Right renal pelvis (tissue), 4 donors: ENCODE measurements at regions not wholly inside any gene's neighbourhood (a gene's known extent, or its start where the extent isn't known, plus 50 kb on each side); places are given as distances from the start of the nearest gene placed in this dataset.
"Not testable (repeated sequence)": the region's sequence is repeated elsewhere in the genome, so short reads cannot be mapped to it uniquely, and the experiment has no call there.

Source experiments
- DNase-seq, 4 donors: peaks; one replicate each; pipeline ENCODE4 v3.0.0-alpha.2; 2013; ENCODE audit warnings: low read depth in 4 of 4, low spot score in 3 of 4, missing footprints in 1 of 4

DNA sequence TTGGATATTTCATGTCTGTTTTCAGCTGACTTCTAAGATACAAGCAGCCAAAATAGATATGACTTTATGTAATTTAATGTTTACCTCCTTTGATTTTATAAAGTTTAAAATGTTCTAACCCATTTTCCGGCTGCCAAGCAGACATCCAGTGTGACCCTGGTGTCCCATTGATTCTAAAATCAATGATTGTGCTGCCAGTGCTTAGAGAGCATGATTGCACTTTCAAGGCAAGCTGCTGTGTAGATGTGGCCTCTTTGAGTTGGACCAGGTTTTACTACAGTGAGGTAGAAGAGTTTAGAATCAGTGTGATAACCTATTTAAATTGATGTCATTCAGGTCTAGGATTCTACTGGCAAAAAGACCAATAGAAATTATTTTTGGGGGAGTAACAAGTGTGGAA is 730.9 kb downstream of the STPG2 start:
- no peak for DNase-seq

DNA sequence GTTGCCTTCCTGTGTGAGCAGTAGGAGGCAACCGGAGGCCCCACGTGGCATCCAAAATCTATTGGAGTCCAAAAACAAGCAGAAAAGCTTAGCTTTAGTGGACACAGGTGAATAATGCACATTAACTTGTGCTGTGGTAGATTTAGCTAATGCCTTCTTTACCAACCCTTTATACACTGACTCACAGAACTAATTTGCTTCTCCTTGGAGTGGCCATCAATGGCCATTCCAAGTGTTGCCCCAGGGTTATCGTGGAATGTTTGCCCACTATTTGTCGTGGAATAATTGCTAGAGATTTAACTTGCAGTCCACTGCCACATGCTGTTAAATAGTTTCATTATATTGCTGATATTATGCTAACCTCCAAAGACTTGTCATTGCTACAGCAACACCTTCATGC is 729.1 kb downstream of the STPG2 start:
- DNase-seq: no peak

DNA sequence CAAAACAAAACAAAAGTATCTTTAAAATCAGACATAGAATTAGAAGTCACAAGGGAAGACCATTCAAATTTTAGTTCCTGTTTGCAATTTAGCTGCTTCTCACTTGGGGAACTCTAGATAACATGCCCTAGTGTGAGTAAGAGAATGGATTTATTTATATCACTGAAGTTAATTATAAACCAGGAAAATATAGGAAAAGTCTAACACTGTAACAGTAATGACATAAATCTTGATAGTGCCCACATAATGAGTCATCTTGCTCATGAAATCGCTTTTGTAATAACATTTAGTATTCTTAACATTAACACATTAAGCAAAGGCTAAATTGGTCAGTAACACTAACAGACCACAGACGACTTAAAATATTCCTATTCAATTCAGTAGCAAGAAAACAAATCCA is 710.7 kb downstream of the STPG2 start:
- no peak for DNase-seq

DNA sequence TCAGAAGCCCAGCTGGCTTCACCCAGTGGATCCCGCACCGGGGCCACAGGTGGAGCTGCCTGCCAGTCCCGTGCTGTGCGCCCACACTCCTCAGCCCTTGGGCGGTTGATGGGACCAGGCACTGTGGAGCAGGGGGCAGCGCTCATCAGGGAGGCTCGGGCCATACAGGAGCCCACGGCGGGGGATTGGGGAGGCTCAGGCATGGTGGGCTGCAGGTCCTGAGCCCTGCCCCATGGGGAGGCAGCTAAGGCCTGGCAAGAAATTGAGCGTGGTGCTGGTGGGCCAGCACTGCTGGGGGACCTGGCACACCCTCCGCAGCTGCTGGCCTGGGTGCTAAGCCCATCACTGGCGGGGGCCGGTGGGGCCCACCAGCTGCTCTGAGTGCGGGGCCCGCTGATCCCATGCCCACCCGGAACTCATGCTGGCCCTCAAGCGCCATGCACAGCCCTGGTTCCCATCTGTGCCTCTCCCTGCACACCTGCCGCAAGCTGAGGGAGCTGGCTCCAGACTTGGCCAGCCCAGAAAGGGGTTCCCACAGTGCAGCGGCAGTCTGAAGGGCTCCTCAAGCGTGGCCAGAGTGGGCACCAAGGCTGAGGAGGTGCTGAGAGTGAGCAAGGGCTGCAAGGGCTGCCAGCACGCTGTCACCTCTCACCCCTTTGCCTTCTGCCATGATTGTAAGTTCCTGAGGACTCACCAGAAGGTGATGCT is 705.1 kb downstream of the STPG2 start:
- not testable (repeated sequence) for DNase-seq

DNA sequence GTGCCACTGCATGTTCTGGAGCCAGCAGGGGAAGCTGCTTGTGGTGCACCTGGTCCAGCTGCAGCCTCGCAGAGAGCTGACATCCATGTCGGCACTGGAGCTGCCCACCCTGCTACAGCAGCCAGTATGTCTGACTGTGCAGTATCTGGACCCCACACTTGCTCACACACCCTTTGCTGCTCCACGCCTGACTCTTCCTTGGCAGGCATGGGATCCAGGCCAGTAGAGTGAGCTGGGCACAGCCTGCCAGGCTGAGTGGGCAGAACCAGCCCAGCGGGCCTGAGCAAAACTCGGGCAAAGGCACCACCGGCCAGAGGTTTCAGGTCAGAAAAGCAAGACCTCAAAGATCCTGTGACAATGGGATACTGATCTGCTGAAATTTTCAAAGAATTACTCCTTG is 690.1 kb downstream of the STPG2 start:
- no peak for DNase-seq

DNA sequence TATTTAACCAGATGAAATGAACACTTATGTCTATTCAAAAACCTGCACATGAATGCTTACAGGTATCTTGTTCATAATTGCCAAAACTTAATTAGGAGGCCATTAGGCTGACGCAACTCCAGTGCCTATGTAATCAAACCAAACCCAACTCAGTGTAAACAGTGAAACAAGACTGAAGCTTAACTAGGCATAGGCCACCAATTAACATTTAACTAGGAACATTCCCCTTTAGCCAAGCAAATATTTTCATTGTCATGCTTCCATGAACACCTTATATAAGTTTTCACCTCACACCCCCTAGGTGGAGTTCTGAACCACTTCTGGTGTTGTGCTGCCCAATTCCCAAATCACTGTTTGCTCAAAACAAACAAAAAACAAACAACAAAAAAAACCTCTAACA is 686.0 kb downstream of the STPG2 start:
- DNase-seq: peak in 3 of 4 donors; percentile 5 to 22 (median 14)

DNA sequence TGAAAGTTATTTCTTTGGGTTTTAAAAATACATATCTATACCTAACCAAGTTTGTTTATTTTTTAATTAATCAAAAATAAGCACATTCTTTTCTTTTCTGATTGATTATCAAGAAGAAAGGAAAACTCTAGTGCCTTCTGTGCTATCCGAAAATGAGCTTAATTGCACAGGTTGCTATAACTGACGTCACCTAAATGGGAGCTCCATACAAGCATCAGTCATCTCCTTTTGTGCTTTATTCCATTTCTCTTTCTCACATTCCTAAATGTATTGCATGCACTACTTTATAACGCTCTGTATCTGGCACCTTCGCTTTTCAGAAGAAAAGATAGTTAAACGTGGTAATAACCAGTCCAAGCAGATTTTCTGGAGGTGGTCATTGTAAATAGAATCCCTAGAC is 675.0 kb downstream of the STPG2 start:
- no peak for DNase-seq

DNA sequence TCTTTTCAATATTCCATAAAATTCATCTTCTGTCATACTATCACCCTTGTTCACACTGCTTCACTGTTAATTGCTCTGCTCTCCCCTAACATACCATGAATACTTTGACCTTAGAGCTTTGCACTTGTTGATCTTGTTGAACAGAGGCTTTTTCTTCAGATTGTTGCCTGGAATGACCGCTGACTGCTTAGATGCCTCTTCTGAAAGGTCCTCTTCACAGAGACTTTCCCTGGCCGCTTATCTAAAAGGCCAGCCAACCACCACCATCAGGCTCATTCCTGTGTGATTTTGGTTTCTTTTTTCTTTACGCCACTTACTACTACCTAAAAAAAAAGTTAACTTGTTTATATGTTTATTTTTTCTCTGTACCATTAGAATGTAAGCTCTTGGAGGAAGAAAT is 667.7 kb downstream of the STPG2 start:
- DNase-seq: no peak

DNA sequence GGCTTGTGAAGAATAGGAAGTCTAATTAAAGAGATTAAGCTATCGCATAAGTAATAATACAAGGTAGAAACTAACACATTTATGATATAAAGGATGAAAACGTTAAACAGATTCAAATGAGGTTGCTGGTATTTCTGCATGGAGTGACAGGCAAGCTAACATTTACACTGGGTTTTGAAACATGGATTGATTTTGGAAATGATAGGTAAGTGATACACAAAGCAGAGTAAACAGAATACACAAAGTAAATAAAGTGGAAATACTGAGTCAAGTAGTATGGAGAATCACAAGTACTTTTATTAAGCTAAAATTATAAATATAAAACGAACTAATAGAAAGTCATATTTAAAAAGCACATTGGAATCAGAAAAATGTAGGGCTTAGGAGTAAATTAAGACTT is 665.3 kb downstream of the STPG2 start:
- DNase-seq: no peak

DNA sequence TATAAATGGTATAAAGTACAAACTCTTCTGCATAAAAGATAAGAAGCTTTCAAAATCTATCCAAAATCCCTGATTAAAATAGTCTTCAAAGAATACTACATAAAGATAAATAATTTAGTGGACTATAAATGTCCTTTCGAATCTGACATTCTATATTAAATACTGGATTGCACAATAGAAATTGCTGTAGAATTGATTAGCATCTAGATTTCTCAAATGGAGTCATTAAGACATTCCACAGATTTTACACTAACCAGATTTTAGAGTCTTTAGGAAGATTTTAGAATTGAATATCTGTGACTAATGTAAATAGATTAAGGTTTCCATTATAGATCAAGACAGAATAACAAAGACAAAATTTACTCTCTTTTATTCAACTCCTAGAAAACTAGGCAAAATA is 663.9 kb downstream of the STPG2 start:
- no peak for DNase-seq

DNA sequence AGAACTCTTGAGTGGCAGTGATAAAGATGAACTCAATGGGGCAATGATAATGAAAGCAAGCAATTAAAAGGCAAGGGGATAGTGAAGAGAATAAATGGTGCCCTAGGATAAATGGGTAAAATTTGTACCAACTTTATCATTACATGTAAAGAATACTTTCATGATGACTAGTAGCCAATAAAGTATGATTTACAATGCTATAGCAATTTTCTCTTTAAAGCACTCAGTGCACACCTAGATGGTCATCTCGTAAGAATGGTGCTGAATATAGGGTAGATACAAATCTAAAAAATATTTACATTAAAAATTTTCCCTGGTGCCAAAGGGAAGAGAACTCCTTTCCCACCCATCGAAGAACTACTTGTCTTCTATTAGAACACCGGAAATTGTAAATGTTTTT is 651.4 kb downstream of the STPG2 start:
- DNase-seq: no peak

DNA sequence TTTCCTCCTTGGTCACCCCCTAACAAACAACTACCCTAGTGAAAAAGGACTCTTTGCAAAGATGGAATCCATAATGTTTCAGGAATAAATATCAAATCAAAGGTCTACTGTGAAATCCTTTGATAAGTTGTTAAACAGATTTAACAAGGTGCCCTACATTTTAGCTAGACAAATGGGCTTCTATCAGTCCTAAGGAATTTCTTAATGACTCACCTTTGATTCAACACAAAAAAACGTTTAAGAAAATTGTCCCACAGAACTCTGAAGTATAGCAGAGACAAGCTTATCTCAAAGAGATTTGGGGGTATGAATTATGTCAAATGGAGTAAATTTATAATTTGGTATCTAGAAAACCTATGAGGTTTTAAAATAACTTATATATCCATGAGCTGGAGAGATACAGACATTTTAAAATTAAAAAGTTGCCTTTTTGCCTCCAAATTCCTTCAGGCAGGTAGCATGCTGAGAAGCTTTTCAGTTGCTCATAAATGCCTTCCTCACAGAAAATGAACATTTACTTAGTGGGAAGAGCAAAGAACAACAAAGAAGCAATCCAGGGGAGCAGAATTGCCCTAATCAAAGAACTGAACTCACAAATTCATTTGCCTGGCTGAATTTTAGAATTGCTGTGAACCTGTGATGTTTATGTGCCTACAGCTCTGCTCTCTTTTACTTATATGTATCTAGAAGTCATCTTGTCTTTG is 649.3 kb downstream of the STPG2 start:
- no peak for DNase-seq

DNA sequence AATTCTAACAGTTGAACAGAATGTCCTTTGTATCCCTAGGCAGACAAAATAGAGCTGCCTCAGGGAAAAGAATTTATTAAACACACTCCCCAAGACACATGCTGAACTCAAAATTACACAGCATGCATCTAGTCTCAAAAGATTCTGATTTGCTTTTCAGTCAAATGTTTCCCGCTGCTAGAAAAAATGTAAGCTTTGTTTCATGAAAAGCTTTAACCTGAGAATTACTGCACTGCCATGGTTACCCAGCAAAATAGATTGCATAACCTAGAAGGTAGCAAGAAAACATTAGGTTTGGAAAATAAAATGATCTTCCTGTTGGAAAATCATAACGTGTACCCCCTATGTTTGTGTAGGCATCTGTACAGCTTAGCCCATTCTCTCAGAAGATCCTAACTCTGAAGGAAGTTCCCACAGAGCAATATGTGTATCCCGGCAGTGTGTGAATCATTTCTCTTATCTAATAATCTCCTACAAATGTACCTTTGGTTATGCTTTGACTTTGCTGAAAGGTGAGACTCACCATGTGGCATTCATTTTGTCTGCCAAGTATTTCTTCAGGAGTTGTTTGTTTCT is 646.9 kb downstream of the STPG2 start:
- no peak for DNase-seq

DNA sequence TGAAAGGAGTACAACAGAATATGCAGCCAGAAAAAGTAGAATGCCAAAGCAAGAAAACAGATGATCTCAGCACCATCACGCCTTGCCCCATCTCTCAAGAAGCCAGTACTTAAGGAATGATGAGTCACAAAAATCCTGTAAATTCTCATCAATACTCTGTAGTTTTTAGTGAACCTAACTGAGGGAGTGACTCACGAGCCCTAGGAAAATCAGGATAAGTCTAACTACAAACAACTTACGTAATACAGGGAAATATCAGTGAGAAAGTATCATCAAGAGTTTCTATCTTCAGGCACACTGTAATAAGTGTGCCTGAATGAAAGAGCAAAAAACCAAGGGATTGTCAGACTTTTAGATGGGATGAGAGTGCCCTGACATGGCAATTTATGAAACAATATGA is 644.4 kb downstream of the STPG2 start:
- no peak for DNase-seq

DNA sequence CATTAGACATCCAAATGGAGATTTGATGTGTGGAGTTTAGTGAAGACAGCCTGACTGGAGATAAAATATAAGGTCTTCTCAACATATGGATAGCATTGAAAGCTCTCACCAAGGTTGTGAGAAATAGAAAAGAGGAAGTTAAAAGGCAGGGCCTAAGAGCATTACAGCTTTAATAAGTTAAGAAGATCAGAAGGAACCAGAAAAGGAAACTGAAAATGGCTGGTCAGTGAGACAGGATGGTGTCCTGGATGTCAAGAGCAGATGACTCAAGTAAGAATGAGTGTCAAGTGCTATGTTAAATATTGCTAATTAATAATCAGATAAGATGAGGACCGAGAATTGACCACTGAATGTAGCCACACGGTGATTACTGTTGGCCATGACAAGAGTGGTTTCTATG is 642.9 kb downstream of the STPG2 start:
- no peak for DNase-seq

DNA sequence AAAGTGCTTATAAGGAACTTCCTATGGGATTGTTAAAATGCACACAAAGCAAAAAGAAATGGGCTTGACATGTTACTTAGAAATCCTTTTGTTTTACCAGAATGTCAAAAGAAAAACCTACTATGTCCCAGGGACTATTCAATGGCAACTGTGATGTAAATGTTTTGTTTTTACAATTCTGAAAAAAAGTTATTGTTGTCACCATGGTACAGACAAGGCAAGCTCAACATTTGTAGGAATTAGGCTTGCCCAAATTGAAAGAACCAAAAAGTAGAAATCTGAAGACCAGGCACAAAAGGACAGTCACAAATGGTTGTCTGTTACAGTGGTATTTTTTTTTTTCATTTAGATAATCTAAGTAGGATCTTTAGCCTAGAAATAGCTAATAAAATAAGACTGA is 638.6 kb downstream of the STPG2 start:
- DNase-seq: no peak

DNA sequence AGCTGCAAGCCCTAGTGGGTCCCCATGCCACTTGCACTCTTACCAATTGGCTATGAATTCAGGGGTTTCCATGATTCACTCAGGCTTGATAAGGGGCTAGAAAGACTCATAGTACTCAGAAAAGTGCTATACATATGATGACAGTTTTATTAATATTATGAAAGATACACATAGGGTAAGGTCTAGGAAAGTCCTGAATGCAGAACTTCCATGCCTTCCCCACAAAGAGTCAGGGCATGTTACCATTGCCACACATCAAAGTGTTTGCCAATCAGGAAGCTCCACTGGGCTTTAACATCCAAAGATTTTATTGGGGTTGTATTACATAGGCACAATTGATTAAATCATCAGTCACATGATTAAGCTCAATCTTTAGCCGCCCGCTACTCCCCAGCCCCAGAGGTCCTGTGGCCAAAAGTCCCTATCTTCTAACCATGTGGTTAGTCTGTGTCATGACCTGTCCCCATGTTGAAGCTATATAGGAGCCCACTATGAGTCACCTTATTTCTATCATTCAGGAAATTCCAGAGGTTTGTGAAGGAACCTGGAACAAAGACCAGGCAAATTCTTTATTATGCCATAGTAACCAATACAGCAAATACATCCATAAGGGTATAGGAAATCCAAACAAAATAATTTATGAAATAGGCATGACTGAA is 635.6 kb downstream of the STPG2 start:
- no peak for DNase-seq
